C4-2B (cell line): ENCODE measurements at regions not wholly inside any gene's neighbourhood (a gene's known extent, or its start where the extent isn't known, plus 50 kb on each side); places are given as distances from the start of the nearest gene placed in this dataset.

Experiments
- H3K27ac ChIP-seq: fragments of 450-650 bp; 2 replicates; pipeline ENCODE4 v1.5.1; 2017
- CTCF ChIP-seq: fragments of 450-650 bp; conservative IDR thresholded peaks from 2 replicates; pipeline ENCODE4 v1.5.1; 2017; ENCODE audit warnings: mild to moderate bottlenecking
- ZFX ChIP-seq: fragments of 450-650 bp; IDR thresholded peaks from 2 replicates; pipeline ENCODE4 v1.6.1; 2017

- no peak for TF ChIP-seq CTCF
- TF ChIP-seq ZFX: no peak
- no peak overlapping the region for H3K27ac ChIP-seq
These were observed 659.7 kb upstream of the IGFBP3 start for GRCh38 chr7:46580766-46581165.

- TF ChIP-seq CTCF: no peak
- TF ChIP-seq ZFX: no peak
- H3K27ac ChIP-seq: no peak overlapping the region
These were observed 656.3 kb upstream of the IGFBP3 start for GRCh38 chr7:46577394-46577793.

- no peak overlapping the region for H3K27ac ChIP-seq
- TF ChIP-seq ZFX: no peak
- TF ChIP-seq CTCF: no peak
These were observed 655.9 kb upstream of the IGFBP3 start for GRCh38 chr7:46576950-46577349.

- no peak overlapping the region for H3K27ac ChIP-seq
- TF ChIP-seq ZFX: no peak
- TF ChIP-seq CTCF: no peak
These were observed 651.6 kb upstream of the IGFBP3 start for GRCh38 chr7:46572691-46573090.

- H3K27ac ChIP-seq: no peak overlapping the region
These were observed 650.9 kb upstream of the IGFBP3 start for GRCh38 chr7:46571996-46572395.

GRCh38 chr7:46569133-46569465, 648.0 kb upstream of the IGFBP3 start:
- no peak overlapping the region for H3K27ac ChIP-seq
- TF ChIP-seq CTCF (no peak), ZFX (no peak)

More at GRCh38 chr7:46571996-46572395, 650.9 kb upstream of the IGFBP3 start:
- no peak for TF ChIP-seq CTCF
- TF ChIP-seq ZFX: no peak

GRCh38 chr7:46568420-46569132, 647.5 kb upstream of the IGFBP3 start:
- no peak overlapping the region for H3K27ac ChIP-seq
- TF ChIP-seq CTCF (no peak), ZFX (no peak)
